HG03095 (cell line): ENCODE measurements at regions not wholly inside any gene's neighbourhood (a gene's known extent, or its start where the extent isn't known, plus 50 kb on each side); places are given as distances from the start of the nearest gene placed in this dataset.
A peak's percentile ranks its signal among the peaks of the same experiment; 100 is the strongest.

Experiments
- ATAC-seq: cut with Tn5 transposase; IDR thresholded peaks from one replicate; pipeline ENCODE4 v1.9.1; 2021; ENCODE audit warnings: moderate library complexity; ENCODE audit not compliant: unreplicated experiment

DNA sequence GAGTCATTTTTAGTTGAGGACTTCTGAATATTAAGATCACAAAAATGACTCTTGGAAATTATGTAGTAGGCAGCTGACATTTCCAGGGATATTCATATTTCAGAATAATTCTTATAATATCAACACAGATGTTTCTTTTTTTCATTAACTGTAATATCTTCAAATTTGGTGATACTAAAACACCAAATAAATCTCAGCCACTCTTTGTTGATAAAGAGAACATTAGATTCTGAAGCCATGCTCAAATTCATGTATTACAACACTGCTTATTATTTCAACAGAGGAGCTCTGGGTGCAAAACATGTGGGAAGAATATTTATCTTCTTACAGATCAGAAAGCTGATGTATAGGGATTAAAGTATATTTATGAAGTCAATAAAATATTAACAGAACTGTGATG lies 355.4 kb downstream of the CRPPA start:
- no peak for ATAC-seq

DNA sequence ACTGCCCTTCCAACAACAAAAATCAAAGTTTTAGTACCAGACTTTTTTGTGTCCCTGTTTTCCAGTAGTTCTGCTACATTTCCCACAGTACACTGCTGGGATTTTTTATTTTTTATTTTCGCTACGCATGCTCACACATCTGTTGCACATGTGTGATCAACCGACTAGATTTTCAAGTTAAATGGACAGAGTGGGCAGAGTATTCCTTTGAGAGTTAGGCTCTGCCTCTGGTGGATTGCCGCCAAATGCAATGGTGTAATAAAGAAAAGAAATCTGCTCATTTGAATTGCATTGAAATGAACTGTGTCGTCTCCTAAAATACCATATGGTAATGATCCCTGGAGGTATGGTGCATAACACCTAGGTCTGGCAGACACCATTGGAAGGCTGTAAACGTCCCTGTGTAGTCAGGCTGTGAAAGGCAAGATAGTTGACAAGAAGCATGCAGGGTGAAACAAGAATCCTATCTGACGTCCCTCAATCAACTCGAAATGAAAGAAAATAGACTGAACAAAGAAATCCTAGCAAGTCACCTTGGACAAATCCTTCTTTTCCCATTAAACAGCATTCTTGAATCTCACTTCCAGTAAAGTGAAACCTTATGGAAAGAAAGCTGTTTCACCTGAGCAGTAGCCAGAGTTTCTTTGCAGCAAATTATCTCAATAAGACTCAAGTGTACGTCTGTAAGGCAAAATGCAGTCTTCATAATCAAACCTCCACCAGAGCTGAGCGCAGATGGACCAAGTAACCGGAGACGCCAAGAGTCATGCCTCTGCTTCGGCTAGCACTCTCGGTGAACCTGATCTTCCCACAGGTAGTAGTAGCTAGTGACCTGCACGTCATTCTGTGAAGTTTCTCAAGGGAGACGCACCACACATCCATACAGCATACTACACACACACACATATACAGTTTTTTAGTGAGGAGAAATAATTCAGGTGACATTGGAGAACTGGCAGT lies 357.3 kb downstream of the CRPPA start:
- no peak for ATAC-seq

DNA sequence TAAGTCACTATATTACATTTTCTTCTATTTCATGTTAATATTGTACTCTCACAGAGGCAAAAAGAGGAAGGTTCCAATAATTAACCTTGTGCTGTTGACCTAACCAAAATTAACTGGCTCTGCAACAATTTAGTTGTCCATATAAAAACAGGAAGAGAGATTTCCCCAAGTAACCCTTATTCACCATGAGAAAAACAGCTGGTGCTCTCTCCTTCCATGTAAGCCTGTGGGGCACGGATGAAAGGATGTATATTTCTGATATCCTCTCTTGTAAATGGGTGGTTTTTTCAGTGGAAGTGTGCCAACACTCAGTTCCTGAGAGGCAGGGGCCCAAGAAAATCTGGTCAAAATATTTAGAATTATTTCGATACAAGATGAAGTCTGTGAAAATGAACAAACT lies 358.1 kb downstream of the CRPPA start:
- ATAC-seq, result no peak

DNA sequence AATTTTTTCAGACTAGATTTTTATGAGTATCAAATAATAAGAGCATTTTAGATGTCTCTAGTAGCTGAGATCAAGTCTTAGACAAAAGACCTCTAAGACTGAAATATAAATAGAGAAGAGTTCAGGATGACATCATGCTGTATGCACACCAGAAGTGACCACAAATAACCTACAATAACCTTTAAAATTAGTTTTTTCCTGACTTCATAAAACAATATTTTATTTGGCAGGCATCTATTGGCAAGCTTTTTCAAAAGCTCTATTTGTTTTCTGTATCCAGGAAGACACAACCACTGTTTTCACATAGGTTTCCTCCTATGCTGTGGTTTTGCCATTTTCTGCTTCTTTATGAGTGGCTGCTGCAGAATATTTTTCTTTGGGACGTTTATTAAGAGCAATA lies 359.1 kb downstream of the CRPPA start:
- no peak for ATAC-seq

DNA sequence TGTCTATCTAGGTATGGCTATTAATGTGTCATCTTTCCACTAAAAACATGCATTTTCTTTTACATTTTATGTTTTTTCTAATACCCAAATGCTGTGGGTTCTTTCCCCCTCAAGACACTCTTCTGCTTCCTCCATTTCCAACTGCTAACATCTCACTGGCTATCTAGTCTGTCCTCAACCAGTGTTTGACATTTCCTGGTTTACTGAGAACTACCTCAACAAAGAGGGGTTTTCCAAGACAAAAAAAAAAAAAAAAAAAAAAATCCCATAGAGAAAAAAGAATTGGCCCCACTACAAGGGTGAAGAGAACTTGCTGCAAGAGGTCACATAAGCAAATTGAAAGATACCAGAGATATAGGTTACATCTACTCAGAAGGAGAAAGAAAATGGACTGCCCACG lies 359.7 kb downstream of the CRPPA start:
- ATAC-seq, result no peak

DNA sequence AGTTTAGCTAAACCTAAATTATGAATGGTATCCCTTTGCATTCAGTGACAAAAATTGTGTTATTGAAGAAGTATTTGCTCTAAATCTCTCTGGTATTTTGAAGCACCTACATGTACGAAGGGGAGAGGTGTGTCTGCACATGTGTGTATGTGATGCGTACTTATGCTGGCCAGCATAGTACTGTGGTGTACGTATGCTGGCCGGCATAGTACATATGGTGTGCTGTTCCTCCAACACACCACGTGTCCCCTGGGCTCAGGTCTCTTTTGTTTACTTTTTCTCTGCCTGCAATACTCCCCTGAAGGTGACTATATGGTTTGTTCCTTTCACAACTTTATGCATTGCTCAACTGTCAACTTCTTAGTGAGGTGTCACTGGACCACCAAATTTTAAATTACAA lies 360.3 kb downstream of the CRPPA start:
- no peak for ATAC-seq

DNA sequence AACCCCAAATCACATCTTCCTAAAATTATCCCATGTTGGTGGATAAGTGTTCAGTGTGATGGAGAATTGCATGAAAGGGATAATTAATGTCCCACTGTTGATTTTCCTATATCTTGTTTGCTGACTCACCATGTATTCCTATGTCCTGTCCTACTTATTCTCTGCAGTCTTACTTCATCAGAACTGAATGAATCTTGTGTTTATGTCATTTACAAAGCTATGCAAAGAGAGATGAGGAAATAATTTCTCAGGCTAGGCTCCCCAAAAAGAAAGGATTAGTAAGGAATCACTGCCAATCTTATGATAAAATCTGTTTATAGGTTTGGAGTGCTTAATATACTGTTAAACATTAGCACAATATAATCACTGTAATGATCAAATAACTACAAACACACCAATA lies 360.8 kb downstream of the CRPPA start:
- no peak for ATAC-seq

DNA sequence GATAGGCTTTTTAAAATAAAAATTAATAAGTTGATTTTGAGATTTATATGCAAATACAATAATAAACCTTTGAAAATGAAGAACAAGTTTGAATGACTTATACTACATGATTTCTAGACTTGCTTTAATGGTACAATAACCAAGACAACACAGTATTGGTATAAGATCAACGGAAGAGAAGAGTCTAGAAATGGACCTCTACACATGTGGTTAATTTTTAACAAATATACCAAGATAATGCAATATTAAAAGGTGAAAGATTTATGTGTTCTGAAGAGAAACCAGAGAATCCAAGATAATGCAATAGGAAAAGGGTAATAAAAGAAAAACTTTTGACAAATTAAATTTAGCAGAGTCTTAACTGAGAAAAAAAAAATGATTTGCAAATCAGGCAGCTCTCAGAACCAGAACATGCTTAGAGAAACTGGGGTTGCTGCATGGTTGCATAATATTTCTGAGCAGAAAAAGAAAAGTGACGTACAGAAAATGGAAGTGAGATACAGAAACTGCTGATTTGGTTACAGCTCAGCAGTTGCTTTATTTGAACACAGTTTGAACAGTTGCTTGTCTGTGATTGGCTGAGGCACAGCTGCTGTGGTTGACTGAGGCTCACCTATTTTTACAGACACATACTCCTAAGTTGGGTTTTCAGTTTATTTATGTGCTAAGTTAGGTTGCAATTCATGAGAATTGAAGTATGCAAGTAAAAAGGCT lies 365.9 kb downstream of the CRPPA start:
- peak; percentile 68 for ATAC-seq

DNA sequence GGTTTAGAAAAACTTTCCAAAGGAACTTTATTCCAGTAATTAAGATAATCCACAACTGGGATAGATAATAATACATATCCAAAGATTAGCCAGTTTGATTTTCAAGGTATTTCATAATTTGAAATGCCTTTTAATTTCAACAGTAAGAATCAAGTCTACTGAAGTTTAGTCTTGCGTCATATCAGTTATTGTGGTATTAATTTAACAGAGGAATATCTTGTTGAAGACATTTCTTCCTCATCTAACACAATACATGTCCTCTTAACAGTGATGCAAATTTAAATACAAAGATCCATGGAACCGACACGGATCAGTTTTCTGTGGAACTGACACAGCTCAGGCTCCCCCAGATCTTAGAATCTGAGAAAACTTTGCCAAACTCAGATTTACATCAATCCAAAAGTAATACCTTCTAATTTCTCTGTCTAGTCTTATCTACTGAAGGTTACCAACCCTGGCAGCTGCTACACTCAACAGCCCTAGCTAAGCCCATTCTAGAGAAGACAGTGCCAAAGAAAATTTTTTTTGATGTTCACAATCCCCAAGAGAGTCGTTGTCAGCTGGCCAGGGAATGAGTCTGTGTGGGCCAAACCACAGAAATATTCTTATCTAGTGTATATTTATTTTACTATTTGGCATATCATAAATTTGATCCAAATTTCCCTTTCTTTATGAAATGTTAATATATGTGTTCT lies 365.2 kb upstream of the MEOX2 start:
- ATAC-seq, result no peak

DNA sequence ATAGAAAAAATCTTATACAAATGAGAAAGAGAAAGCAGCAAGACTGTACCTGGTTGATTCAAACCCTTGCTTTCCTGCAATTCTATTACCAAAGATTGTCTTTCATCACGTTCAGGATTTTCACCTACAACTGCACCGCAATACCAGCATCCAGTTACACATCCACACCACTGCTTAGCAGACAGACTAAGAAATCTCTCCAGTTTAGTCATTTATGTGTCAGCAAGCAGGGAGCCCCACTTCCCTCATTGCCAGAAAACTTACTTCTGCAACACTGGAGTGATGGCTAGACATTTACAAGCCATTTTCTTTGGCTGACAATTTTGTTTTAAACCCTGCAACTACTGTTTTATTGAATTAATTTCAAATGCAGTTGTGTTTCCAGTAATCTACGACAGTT lies 359.6 kb upstream of the MEOX2 start:
- no peak for ATAC-seq

DNA sequence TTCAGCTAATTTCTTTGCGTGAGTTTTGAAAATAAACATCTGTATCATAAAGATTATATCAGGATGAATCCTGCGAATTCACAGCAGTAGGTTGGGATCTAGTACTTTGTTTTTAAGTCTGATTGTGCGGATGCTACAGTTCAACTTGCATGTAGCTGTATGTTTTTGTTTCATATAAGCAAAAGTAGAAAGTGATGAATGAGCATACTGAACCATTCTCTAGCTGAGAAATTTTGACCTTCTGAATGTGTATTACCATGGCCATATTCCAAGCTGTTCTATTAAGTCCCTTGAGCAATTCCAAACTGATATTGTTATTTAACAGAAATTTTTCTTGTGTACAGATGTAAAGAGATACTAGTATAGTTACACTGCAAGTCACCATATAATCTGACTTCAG lies 358.8 kb upstream of the MEOX2 start:
- ATAC-seq, result no peak

DNA sequence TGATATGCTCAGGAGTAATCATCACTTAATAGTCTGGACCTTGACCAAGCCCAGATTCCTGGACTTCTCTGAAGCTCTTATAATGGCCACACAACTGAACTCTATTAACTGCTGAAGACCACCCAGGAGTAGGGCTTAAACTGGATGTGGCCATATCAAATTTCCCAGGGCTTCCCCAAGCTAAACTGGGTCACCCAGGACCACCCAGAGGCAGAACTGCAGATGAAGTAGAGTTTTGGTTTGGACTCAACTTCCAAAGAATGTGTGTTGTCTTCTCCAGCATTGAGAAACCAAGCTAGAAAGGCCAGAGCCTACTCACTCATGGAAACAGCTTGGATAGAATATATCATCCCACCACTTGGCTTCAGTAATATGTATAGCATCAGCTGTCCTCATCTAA lies 358.2 kb upstream of the MEOX2 start:
- no peak for ATAC-seq

DNA sequence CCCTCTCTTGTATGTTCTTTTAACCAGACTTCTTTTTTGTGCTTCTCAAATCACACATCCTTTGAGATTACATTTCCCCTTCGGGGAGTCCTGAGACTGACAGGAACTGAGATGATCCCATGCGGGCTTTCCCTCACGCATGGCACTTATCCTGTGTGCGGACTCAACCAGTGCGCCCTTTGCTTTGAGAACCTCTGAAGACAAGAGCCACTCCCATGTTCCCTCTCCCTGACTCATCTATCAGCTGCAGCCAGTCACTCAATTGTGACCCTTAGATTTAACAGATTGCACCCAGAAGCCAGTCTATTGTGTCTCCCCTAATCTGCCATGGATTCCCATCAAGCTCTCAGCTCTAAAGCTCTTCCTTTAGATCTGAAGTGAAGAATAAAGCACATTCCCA lies 353.9 kb upstream of the MEOX2 start:
- ATAC-seq, result no peak

DNA sequence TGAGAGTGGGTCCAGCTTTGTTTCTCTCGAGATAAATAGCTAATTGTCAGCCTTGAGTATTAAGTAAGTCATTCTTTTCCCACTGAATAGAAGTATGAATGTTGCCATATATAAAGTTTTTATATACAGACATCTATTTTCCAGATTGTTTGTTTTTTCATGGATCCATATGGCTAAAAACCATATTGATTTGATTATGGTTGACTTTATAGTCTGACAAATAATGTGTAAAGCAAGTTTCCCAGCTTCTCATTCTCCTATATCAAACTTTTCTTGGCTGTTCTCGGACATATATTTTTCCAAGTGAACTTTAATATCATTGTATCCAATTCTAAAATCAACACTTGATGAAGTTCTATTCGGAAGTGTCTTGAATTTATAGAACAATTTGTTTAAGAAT lies 352.4 kb upstream of the MEOX2 start:
- no peak for ATAC-seq

DNA sequence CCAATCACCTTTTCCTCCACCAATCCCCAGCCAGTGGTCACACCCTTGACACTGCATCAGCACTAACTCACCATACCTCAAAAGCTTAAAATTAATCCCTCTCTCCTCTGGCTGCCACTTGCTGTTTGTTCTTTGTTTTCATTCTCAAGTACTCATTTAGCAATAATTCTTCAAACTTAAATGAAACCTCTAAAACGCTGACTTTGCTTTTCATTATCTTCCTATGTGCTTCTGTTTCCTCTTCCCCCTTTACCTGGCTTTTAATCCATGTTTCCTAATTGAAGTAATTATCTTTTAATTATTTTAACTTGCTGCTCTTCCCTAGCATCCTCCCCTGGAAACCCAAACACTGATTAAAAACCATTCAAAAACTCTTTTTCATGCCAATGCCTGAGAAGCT lies 348.9 kb upstream of the MEOX2 start:
- no peak for ATAC-seq

DNA sequence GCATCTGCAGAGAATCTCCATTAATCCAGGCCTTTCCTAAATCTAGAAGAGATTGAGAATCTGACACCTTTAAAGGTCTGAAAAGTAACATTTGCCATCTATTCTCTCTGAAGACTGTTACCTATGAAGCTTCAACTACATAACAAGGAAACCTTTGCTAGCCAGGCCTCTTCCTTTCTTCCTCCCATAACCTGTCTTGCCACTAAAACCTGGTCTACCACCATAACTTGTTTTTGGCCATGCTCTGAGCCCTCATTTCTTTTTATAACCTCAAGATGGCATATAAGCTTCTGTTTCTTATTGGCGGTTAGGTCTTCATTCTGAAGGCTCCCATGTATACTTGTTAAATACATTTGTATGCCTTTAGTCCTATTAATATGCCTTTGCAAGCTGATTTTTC lies 348.4 kb upstream of the MEOX2 start:
- ATAC-seq, result no peak

DNA sequence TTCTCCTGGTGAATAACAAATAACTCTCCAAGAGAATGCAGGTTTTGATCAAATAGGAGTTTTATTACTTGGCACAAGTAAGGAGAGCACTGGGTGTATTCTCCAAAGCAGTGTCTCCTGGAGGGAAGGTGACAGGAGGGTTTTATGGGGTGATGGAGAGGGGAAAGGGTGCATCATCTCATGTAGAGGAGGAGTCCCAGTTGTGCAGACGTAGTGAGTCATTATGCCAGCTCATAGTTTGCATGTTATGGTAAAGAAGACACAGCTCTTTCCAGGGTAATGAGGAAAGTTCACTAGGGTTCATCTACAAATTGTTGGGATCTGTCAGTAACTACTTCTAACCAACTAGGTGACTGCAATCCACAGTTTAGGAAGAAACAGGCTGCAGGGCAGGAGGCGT lies 347.9 kb upstream of the MEOX2 start:
- no peak for ATAC-seq

DNA sequence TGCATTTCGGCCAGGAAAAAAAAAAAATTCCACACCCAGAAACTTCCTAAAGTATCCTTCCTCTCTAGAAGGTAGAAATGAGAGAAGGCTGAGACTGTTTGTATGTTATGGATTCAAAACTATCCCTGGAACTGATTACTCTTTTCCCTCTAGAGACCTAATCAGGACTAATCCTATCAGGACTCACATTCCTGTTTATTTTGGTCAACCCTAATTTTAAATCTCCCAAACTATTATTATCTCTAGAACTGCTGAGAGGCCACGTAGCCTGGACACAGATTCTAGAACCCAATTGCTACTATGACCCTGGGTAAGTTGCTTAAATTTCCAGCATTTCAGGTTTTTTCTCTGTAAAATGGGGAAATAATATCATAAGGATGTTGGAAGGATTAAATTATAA lies 346.8 kb upstream of the MEOX2 start:
- ATAC-seq, result no peak

DNA sequence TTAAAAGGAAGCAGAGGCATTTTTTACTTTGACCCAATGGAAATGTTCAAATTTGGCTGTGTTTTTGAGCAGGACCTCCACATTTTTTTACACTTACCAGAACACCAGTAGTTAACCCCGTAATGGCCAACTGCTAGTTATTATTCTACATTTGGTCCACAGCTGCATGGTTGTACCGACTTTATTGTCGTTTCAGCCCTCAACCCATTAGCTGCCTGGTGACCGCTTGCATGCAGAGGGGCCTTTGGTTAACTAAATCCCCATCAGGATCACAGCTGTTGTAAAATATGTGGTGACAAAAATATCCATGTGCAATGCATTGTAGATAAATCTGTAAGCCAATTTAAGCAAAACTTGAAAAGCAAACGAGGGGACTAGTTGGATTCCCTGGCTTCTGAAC lies 342.2 kb upstream of the MEOX2 start:
- no peak for ATAC-seq

DNA sequence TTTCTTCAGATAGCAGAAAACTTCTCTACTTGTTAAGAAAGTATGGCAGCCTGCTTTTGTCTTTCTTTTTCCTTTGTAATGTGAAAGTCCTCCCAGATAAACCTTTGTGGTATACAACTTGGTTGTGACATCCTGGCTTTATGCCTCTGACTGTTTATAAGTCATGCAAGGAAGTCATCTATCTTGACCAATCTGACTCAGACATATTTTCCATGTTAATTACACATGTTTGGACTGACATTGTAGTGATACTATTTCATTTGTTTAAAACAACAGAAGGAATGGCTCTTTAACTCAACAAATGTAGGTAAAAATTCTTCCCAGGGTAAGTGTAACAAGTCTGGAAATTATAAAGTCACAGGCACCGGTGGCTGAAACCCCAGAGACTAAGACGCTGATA lies 341.6 kb upstream of the MEOX2 start:
- ATAC-seq, result no peak

DNA sequence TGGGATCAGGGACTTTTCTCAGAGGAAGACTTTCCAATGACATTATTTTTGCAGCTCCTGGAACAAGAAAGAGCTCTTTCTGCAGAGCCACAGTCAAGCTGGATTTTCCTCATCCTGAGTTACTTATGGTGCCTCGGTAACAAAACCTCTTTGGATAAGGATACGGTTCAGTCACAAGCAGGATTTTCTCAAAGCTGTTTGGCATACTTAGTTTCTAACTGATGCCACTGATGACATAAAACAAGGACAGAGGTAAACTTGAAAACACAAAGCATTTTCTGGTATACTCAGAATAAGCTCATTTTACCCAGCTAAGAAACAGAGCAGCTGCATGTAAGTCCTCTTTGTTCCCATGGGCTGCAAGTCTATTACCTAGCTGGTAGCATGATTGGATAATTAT lies 340.9 kb upstream of the MEOX2 start:
- ATAC-seq, result no peak
